Iris pigment epithelial cell (primary cell): ENCODE measurements at regions not wholly inside any gene's neighbourhood (a gene's known extent, or its start where the extent isn't known, plus 50 kb on each side); places are given as distances from the start of the nearest gene placed in this dataset.

Experiments
- DNase-seq: peaks from one replicate; pipeline ENCODE4 v3.0.0-alpha.2; 2011; ENCODE audit warnings: low read depth

DNA sequence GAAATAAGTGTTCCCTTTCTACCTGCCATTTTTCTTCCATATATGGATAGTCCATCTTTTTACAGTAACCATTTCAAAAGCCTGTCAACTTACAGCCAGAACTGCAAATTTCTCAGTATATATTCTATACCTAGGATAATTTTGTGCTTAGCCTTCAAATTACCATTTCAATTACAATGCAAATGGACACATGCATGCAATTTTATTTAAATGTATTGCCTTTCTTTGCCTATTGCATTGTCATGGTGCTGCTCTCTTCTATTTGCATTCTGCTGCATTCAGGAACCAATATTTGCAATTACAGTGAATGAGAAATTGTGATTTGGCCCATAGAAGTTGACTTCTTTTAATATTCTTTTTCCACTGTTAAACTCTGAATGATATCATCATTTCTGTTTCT lies 1753.4 kb upstream of the TENM3 start:
- no peak for DNase-seq

GRCh38 chr4:180491210-180491609 lies 1752.0 kb upstream of the TENM3 start:
- DNase-seq, result no peak

DNA sequence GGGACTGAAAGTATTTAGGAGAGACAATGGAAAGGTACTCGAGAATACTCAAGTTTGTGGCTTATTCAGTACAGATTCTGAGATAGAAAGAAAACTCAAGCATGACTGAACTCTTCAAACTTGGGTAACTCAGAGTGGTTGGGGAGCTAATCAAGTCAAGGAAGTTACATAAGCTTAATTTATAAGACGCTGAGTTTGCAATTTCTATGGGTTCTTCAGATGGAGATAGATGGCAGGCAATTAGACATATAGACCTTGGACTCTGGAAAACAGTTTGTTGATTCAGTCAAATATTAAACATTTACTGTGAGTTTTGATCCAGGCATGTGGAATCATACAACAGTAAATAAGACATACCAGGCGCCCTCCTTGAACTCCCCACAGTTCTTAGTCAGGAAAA lies 1749.9 kb upstream of the TENM3 start:
- DNase-seq, result no peak

DNA sequence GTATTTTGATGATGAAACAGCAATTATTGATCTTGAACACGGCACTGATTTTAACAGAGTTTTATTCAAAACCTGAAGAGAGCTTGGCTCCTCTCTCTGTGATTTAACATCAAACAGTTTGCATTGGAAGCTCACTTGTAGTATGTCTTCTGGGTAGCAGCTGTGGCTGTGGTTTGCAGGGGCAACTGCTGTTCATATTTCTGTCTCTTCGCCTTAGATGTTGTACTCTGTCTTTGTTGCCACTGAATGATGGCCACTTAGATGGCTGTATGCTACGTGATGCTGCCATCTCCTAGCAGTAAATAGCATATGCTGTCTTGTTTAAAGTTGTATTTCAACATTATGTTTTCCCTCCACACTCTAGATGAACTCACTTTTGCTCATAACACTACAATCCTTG lies 1743.0 kb upstream of the TENM3 start:
- no peak for DNase-seq

- no peak for DNase-seq
Observed at GRCh38 chr4:180512801-180513475, 1730.3 kb upstream of the TENM3 start.

DNA sequence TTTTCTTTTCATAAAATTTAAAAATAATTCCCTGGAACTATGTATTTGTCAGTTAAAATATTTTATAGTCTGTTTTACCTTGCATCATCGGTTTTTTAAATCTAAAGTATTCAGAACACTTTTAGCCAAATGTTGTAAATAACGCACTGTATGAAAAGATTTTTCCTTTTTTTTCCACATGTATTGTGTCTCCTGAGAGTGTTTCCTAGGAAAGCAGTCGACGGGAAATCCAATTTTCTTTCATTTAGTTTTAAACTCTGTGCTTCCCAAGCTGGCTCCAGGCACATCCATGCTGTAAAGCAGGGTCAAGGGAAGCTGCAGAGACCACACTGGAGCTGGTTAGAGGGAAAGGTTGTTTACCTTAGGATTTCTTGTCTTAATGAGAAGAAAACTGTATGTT lies 1724.3 kb upstream of the TENM3 start:
- DNase-seq, result no peak

- peak; percentile 14 for DNase-seq
Observed at GRCh38 chr4:180521181-180521580, 1722.0 kb upstream of the TENM3 start.

DNA sequence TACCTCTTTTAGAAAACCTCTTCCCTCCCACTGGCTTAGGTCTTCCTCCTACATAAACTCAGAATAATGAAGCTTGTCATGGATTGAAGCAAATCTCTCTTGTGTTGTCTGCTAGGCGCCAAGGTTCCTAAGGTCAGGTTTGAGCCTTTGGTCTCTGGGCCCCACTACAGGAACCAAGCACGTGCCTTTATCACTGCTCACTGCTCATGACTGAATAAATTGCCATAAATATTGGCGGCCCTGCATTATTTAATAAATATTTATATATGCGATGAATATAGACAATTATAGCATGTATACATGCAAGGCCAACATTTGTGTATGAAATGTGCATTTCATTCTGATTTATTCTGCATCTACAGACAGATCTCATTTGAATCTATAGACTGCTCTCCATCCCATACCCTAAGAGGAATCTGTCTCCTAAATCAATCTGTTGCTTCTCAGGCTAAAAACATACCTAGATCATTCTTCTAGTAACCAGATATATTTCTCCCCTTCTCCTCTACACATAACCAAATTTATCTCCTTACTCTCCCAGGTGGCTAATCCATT lies 1717.6 kb upstream of the TENM3 start:
- DNase-seq, result no peak

DNA sequence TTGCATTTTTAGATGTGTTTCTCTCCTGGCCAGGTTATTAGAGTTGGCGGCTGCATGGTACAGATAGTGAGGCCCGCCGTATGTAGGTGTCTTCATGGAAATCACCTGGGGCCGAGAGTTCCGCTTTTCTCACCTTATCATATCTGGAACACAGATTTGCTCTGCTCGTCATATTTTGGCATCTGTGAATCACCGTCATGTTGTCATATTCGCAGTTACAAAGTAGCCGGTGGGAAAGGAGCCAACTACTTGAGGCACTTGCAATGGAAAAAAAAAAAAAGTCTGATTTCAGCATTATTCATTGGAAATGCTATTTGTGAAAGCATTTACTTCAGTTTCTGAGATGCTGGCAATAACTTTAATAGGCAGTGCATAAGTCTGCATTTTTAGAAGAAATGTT lies 1715.2 kb upstream of the TENM3 start:
- DNase-seq, result no peak

DNA sequence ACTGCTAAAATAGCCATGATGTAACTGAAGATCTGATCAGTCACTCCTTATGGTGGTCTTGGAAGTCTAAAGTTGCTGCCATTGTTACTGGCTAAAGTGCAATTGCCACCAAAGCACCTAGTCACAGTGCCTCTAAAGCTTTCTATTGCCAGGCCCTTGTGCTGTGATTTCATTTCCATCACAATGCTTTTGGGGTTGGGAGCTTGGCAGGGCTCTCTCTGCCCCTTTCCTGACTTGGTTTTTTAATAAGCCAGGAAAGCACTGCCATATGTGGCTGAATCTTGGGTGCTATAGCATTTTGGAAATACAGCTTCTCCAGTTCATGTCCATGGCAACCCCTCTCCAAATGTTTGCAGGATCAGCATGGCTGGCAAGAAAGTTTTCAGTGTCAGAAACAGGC lies 1712.4 kb upstream of the TENM3 start:
- no peak for DNase-seq

DNA sequence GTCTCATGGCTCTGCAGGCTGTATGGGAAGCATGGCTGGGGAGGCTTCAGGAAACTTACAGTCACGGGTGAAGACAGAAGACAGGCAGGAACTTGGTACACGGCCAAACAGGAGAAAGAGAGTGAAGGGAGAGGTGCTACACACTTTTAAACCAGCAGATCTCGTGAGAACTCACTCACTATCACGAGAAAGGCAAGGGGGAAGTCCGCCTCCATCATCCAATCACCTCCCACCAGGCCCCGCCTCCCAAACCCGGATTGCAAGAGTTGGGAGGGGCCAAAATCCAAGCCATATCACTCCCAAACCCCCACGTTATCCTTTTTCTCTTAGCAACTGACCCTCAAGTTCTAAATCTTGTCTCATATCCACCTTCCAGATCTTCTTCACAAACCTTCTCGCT lies 1710.5 kb upstream of the TENM3 start:
- no peak for DNase-seq

GRCh38 chr4:180538384-180539057 lies 1704.7 kb upstream of the TENM3 start:
- no peak for DNase-seq

DNA sequence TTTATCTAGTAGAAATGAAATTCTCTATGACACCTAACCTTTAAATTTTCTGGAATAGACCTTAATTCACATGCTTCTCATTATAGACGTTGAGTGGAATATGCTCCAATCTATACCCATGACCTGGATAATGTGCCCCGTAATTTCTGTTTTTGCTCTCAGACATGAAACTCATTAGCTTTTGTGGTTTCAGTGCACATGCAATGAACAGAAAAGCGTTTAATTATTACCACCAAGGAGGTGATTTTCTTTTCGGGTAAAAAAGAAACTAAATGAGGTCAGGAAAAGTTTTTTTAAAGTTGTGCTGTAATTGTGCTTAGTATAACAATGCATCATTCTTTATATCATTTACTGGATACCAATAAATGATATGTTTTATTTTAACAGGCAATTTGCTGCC lies 1703.9 kb upstream of the TENM3 start:
- no peak for DNase-seq

GRCh38 chr4:180541678-180542077 lies 1701.5 kb upstream of the TENM3 start:
- no peak for DNase-seq

- peak; percentile 60 for DNase-seq
Observed at GRCh38 chr4:180542445-180543100, 1700.6 kb upstream of the TENM3 start.

GRCh38 chr4:180550106-180550505 lies 1693.1 kb upstream of the TENM3 start:
- DNase-seq, result no peak

- DNase-seq, result no peak
Observed at GRCh38 chr4:180557348-180557747, 1685.9 kb upstream of the TENM3 start.

DNA sequence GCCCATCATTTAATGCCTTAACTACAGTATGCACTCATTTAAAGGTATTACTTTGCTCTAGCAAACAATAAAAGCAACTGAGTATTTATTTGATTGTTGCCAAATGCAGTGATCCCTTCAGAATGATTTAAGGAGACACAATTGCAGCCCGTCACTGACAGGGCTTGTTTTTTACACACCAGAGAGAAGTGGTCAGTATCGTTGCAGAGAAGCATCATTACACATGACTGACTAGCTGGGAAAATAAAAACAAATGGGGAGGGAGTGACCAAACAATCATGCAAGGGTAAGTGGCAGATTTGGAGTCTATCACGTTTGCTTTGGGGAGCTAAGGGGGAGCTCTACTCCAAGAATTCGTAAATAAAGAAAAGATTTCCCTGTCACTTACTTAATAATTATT lies 1685.3 kb upstream of the TENM3 start:
- no peak for DNase-seq

DNA sequence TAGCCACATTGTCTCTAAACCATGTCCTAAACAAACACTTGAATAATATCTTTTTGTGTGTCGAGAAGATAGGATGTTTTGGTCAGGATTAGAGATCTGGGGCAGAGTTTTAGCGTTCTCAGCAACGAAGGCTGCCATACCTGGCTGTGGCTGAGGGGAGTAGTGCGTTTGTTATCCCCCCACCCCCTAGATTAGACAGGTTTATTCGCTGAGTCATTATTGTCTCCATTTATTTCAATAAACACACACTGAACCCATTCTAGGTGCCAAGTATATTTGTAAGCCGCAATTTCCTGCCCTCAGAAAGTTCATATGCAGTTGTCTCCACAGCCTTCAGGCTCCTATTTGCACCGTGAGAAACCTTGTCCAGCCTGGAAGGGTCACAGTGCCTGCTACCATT lies 1684.8 kb upstream of the TENM3 start:
- DNase-seq, result no peak

DNA sequence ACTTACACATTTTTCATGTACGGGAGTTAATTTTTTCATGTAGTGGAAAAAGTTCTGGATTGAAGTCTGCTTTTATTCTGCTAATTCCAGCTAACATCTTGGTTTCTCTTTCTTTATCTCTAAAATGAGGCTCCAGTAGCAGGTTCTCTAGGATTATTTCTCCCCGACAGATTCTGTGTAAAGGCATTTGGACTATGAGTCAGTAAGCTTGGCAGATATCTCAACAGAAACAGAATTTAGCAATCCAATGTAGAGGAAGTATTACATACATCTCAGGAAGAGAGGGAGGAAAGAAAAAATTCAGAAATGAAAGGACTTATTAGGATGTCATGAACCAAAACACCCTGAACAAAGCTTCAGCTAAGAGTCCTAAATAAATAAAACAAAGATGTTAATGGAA lies 1682.3 kb upstream of the TENM3 start:
- peak; percentile 27 for DNase-seq

- DNase-seq, result no peak
Observed at GRCh38 chr4:180564026-180564425, 1679.2 kb upstream of the TENM3 start.

DNA sequence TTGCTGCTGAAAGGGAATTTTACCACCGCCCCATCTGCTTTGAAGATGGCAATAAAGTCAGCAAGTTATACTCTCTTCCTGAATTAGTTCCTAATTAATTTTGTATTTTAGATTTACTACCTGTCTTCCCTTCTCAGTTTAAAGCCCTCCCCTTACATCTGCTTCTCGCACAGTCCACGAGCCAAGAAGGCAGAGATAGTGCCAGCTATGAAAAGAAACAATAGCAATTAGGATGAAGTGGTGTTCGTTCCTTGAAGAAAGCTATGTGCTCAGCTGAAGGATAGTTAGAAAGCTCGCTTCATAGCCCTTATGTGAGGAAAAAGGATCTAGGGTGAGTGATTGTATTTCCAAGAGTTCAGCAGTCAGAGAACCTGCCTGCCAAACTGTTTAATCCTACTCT lies 1678.8 kb upstream of the TENM3 start:
- no peak for DNase-seq

DNA sequence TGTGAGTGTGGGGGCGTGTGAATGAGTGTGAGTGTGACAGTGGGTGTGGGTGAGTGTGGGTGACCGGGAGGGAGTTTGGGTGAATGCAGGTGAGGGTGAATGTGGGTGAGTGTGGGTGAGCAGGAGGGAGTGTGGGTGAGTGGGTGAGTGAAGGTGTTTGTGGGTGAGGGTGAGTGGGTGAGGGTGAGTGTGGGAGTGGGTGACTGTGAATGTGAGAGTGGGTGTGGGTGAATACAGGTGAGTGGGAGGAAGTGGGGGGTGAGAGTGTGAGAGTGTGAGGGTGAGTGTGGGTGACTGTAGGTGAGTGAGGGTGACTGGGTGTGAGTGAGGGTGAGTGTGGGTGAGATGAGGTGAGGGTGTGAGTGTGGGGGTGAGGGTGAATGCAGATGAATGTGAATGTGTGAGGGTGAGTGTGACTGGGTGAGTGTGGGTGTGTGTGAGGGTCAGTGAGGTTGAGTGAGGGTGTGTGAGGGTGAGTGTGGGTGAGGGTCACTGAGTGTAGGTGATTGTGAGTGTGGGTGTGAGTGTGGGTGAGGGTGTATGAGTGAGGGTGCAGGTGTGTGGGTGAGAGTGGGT lies 1677.3 kb upstream of the TENM3 start:
- no peak for DNase-seq
